Astrocyte (in vitro differentiated cells and primary cell): ENCODE measurements at regions not wholly inside any gene's neighbourhood (a gene's known extent, or its start where the extent isn't known, plus 50 kb on each side); places are given as distances from the start of the nearest gene placed in this dataset.

Experiments
- DNase-seq: peaks from one replicate; pipeline ENCODE4 v3.0.0-alpha.2; 2010; ENCODE audit warnings: low read depth
- FAIRE-seq: peaks from 2 replicates; lab custom pipeline; 2011; peaks lifted over from hg19 to GRCh38; lab: Jason Lieb, UNC
- H2AFZ ChIP-seq: 2 replicates; pipeline ENCODE4 v1.6.0; 2012; ENCODE audit warnings: low read depth, low read length, inconsistent platforms
- H3K27ac ChIP-seq: 2 replicates; pipeline ENCODE4 v1.5.1; 2011; ENCODE audit warnings: low read depth, low read length, inconsistent platforms
- H3K27me3 ChIP-seq: 2 replicates; pipeline ENCODE4 v1.6.0; 2011; ENCODE audit warnings: low read length, inconsistent platforms; ENCODE audit not compliant: insufficient read depth
- H3K36me3 ChIP-seq: 2 replicates; pipeline ENCODE4 v1.5.1; 2011; ENCODE audit warnings: low read length, inconsistent platforms; ENCODE audit not compliant: insufficient read depth
- H3K4me1 ChIP-seq: 2 replicates; pipeline ENCODE4 v1.5.1; 2011; ENCODE audit warnings: low read length, inconsistent platforms; ENCODE audit not compliant: insufficient read depth
- H3K4me2 ChIP-seq: 2 replicates; pipeline ENCODE4 v1.6.0; 2012; ENCODE audit warnings: low read length, inconsistent platforms
- H3K4me3 ChIP-seq: 2 replicates; pipeline ENCODE4 v1.5.1; 2011; ENCODE audit warnings: low read depth, mild to moderate bottlenecking, low read length, inconsistent platforms; ENCODE audit not compliant: insufficient read depth
- H3K79me2 ChIP-seq: 2 replicates; pipeline ENCODE4 v1.6.0; 2012; ENCODE audit warnings: mild to moderate bottlenecking, low read length, inconsistent platforms; ENCODE audit not compliant: insufficient read depth
- H3K9ac ChIP-seq: 2 replicates; pipeline ENCODE4 v1.6.0; 2012; ENCODE audit warnings: mild to moderate bottlenecking, low read length, inconsistent platforms
- H3K9me3 ChIP-seq: 2 replicates; pipeline ENCODE4 v1.5.1; 2012; ENCODE audit warnings: low read depth, mild to moderate bottlenecking, low read length, inconsistent platforms; ENCODE audit not compliant: insufficient read depth
- H4K20me1 ChIP-seq: 2 replicates; pipeline ENCODE4 v1.6.0; 2012; ENCODE audit warnings: low read length, inconsistent platforms; ENCODE audit not compliant: insufficient read depth
- H3K27ac Mint-ChIP-seq: one replicate; pipeline ENCODE4 v1.8.0; 2021; ENCODE audit warnings: mild to moderate bottlenecking, mixed read lengths; ENCODE audit not compliant: unreplicated experiment
- H3K27me3 Mint-ChIP-seq: one replicate; pipeline ENCODE4 v1.8.0; 2021; ENCODE audit warnings: low read depth, mixed read lengths; ENCODE audit not compliant: unreplicated experiment
- H3K36me3 Mint-ChIP-seq: one replicate; pipeline ENCODE4 v1.8.0; 2021; ENCODE audit warnings: low read depth, mixed read lengths; ENCODE audit not compliant: unreplicated experiment
- H3K4me1 Mint-ChIP-seq: one replicate; pipeline ENCODE4 v1.8.0; 2021; ENCODE audit warnings: low read depth, mixed read lengths; ENCODE audit not compliant: unreplicated experiment
- H3K4me3 Mint-ChIP-seq: one replicate; pipeline ENCODE4 v1.8.0; 2021; ENCODE audit warnings: mild to moderate bottlenecking, moderate library complexity, mixed read lengths; ENCODE audit not compliant: unreplicated experiment
- H3K9me3 Mint-ChIP-seq: one replicate; pipeline ENCODE4 v1.8.0; 2021; ENCODE audit warnings: mild to moderate bottlenecking, mixed read lengths; ENCODE audit not compliant: unreplicated experiment
- CTCF ChIP-seq: IDR thresholded peaks from 2 replicates; pipeline ENCODE4 v1.5.1; 2011; ENCODE audit warnings: low read depth, mild to moderate bottlenecking, inconsistent platforms, low read length, moderate library complexity; ENCODE audit not compliant: insufficient read depth
- EZH2 ChIP-seq: IDR thresholded peaks from 2 replicates; pipeline ENCODE4 v1.6.1; 2012; ENCODE audit warnings: mild to moderate bottlenecking, low read length, inconsistent platforms; ENCODE audit not compliant: insufficient read depth

DNA sequence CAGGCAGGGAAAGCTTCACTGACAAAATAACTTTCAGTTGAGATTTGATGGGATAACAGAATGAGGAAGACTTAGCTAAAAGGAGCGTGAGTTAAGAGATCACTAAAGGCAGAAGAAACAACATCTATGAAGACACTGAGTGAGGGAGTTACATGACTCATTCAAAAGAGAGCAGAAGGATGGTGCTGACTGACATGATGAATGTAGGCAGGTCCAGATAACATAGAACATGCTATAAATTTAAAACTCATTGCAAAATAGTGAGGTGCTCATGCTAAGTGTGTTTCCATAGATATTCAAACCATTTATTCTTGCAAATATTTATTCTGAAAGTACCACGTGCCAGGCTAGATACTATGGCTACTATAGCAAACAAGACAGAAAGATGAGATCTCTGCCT lies 116.4 kb upstream of the DGKB start:
- no peaks in the 10 kb centered on the region for H3K79me2 ChIP-seq
- no peak overlapping the region for H2AFZ ChIP-seq
- H3K4me3 ChIP-seq = no peak overlapping the region
- H3K4me1 ChIP-seq = no peaks in the 10 kb centered on the region
- no peaks in the 10 kb centered on the region for H3K27me3 ChIP-seq
- H3K9me3 Mint-ChIP-seq = no peaks in the 10 kb centered on the region
- no peak overlapping the region for H3K27ac Mint-ChIP-seq
- no peak overlapping the region for H3K9ac ChIP-seq
- H3K27ac ChIP-seq = no peak overlapping the region
- H3K36me3 Mint-ChIP-seq = no peaks in the 10 kb centered on the region
- no peaks in the 10 kb centered on the region for H3K36me3 ChIP-seq
- TF ChIP-seq CTCF (no peak), EZH2 (no peak)
- no peaks in the 10 kb centered on the region for H3K9me3 ChIP-seq
- FAIRE-seq (no peak), DNase-seq (no peak)
- H3K4me1 Mint-ChIP-seq = no peaks in the 10 kb centered on the region
- no peak overlapping the region for H3K4me3 Mint-ChIP-seq
- no peak overlapping the region for H3K4me2 ChIP-seq
- no peaks in the 10 kb centered on the region for H3K27me3 Mint-ChIP-seq
- no peaks in the 10 kb centered on the region for H4K20me1 ChIP-seq

GRCh38 chr7:15016766-15017165 lies 114.2 kb upstream of the DGKB start:
- Histone ChIP-seq H3K4me3 (no peak overlapping the region), H3K4me1 (no peaks in the 10 kb centered on the region), H4K20me1 (no peaks in the 10 kb centered on the region), H3K9me3 (no peaks in the 10 kb centered on the region), H3K9ac (no peak overlapping the region), H3K4me2 (no peak overlapping the region), H3K79me2 (no peaks in the 10 kb centered on the region), H3K27me3 (no peaks in the 10 kb centered on the region), H2AFZ (no peak overlapping the region), H3K36me3 (no peaks in the 10 kb centered on the region), H3K27ac (no peak overlapping the region)
- no peaks in the 10 kb centered on the region for H3K27me3 Mint-ChIP-seq
- no peak for TF ChIP-seq CTCF
- no peak overlapping the region for H3K4me3 Mint-ChIP-seq
- H3K4me1 Mint-ChIP-seq = no peaks in the 10 kb centered on the region
- H3K9me3 Mint-ChIP-seq = no peaks in the 10 kb centered on the region
- H3K27ac Mint-ChIP-seq = no peak overlapping the region
- H3K36me3 Mint-ChIP-seq = no peaks in the 10 kb centered on the region
- DNase-seq (no peak), FAIRE-seq (no peak)

- H3K27me3 ChIP-seq = no peaks in the 10 kb centered on the region
Measured at GRCh38 chr7:15016315-15016667, 113.7 kb upstream of the DGKB start.

More at GRCh38 chr7:15016315-15016667, 113.7 kb upstream of the DGKB start:
- H3K4me3 ChIP-seq = no peak overlapping the region
- Mint-ChIP-seq H3K9me3 (no peaks in the 10 kb centered on the region), H3K4me3 (no peak overlapping the region), H3K27ac (no peak overlapping the region), H3K4me1 (no peaks in the 10 kb centered on the region), H3K27me3 (no peaks in the 10 kb centered on the region), H3K36me3 (no peaks in the 10 kb centered on the region)
- no peaks in the 10 kb centered on the region for H3K4me1 ChIP-seq
- no peak overlapping the region for H2AFZ ChIP-seq
- H3K27ac ChIP-seq = no peak overlapping the region
- H3K9ac ChIP-seq = no peak overlapping the region
- FAIRE-seq = no peak
- H3K36me3 ChIP-seq = no peaks in the 10 kb centered on the region
- H4K20me1 ChIP-seq = no peaks in the 10 kb centered on the region
- H3K4me2 ChIP-seq = peak overlapping the region; percentile 81
- H3K9me3 ChIP-seq = no peaks in the 10 kb centered on the region
- no peaks in the 10 kb centered on the region for H3K79me2 ChIP-seq
- no peak for DNase-seq
- no peak for TF ChIP-seq CTCF
- no peak for TF ChIP-seq EZH2
